ENCODE measurements at regions not wholly inside any gene's neighbourhood (a gene's known extent, or its start where the extent isn't known, plus 50 kb on each side); places are given as distances from the start of the nearest gene placed in this dataset.

DNA sequence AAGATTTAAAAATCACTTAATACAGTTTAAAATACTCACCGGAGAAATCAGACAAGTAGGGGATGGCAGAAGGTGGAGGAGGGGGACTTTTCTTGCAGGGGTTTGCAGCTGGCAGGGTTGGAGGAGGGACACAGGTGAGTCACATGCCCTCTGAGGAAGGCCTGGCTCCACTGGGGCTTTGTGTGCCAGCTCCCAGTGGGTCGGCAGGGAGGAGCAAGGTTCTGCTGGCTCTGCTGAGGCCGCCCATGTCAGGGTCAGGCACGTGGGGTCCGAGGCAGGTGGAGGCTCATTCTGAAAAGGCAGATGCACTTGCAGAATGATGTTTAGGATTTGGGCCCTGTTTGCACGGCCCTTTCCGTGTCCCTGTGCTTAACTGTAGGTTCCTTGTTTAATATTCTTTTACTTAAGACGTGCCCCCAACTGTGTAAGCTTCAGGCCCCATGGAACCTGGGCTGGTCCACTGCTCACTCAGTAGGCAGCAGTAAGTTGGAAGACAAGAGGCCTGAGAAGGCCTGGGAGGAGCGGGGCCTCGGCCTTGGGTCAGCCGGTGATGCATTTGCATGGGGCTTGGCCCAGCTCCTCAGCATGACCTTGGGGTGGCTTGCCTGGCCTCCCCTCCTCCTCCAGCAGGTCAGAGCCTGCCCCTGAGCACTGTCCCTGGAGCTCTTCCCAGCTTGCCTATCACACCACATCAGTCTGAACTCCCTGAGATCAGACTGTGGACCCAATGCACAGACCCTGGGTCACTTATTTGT, 141.0 kb downstream of the GLI2 start:
- H3K27ac ChIP-seq (ENCODE audit: low read depth, low read length) = no peak overlapping the region
- H3K9me3 ChIP-seq (ENCODE audit: control insufficient read depth, insufficient read depth, low read length) = no peaks in the 10 kb centered on the region
- no peak overlapping the region for H3K9ac ChIP-seq (ENCODE audit: low read depth, low read length)
- no peaks in the 10 kb centered on the region for H3K36me3 ChIP-seq (ENCODE audit: control insufficient read depth, insufficient read depth, low read length)
- H3K27me3 ChIP-seq (ENCODE audit: control insufficient read depth, insufficient read depth, low read length) = no peaks in the 10 kb centered on the region
- H3K4me3 ChIP-seq (ENCODE audit: low read depth, low read length) = no peak overlapping the region
- peaks cover 17% of the 10 kb centered on the region; the same call in 1 of the 2 replicates for H3K4me1 ChIP-seq (ENCODE audit: control insufficient read depth, insufficient read depth, low read length)

DNA sequence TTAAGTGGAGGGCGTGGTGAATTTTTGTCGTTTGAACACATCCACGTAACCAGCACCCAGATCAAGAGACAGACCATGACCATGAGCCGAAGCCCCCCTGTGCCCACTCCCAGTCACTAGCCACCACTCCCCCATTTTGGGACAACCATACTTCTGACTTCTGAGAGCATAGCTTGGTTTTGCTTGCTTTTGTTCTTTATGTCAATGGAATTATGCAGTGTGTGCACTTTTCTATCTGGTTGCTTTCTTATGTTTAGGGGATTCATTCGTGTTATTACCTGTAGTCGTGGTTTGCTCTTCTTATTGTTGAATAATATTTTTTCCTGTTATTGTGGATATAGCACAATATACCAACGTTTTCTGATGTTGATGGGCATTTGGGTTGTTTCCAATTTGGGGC, 141.7 kb downstream of the GLI2 start:
- Histone ChIP-seq H3K9ac (ENCODE audit: low read depth, low read length) (no peak overlapping the region), H3K27me3 (ENCODE audit: control insufficient read depth, insufficient read depth, low read length) (no peaks in the 10 kb centered on the region), H3K9me3 (ENCODE audit: control insufficient read depth, insufficient read depth, low read length) (no peaks in the 10 kb centered on the region), H3K36me3 (ENCODE audit: control insufficient read depth, insufficient read depth, low read length) (no peaks in the 10 kb centered on the region), H3K4me3 (ENCODE audit: low read depth, low read length) (no peak overlapping the region), H3K27ac (ENCODE audit: low read depth, low read length) (no peak overlapping the region), H3K4me1 (ENCODE audit: control insufficient read depth, insufficient read depth, low read length) (peaks cover 21% of the 10 kb centered on the region; the same call in 1 of the 2 replicates)

DNA sequence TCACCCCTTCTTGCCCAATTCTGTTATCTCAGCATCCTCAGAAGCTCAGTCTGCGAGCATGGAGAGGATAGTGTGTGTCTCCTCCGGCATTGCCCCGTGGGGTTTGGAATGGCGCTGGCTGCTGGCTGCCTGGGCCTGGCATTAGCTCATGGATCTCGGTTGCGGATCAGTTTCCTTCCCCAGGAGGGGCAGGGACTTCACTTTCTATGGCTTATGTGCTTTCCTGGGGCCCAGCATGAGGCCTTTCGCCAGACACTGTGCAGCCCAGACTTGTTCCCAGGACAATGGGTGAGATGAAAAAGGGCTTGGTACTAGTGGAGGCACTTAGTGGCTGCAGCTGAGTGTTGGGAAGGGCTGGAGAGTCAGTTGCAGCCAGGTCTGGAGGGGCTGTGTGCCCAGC, 143.3 kb downstream of the GLI2 start:
- H3K4me1 ChIP-seq (ENCODE audit: control insufficient read depth, insufficient read depth, low read length) = peaks cover 21% of the 10 kb centered on the region; the same call in 1 of the 2 replicates
- H3K27ac ChIP-seq (ENCODE audit: low read depth, low read length) = no peak overlapping the region
- no peaks in the 10 kb centered on the region for H3K27me3 ChIP-seq (ENCODE audit: control insufficient read depth, insufficient read depth, low read length)
- no peaks in the 10 kb centered on the region for H3K9me3 ChIP-seq (ENCODE audit: control insufficient read depth, insufficient read depth, low read length)
- H3K4me3 ChIP-seq (ENCODE audit: low read depth, low read length) = no peak overlapping the region
- H3K36me3 ChIP-seq (ENCODE audit: control insufficient read depth, insufficient read depth, low read length) = no peaks in the 10 kb centered on the region
- H3K9ac ChIP-seq (ENCODE audit: low read depth, low read length) = no peak overlapping the region

DNA sequence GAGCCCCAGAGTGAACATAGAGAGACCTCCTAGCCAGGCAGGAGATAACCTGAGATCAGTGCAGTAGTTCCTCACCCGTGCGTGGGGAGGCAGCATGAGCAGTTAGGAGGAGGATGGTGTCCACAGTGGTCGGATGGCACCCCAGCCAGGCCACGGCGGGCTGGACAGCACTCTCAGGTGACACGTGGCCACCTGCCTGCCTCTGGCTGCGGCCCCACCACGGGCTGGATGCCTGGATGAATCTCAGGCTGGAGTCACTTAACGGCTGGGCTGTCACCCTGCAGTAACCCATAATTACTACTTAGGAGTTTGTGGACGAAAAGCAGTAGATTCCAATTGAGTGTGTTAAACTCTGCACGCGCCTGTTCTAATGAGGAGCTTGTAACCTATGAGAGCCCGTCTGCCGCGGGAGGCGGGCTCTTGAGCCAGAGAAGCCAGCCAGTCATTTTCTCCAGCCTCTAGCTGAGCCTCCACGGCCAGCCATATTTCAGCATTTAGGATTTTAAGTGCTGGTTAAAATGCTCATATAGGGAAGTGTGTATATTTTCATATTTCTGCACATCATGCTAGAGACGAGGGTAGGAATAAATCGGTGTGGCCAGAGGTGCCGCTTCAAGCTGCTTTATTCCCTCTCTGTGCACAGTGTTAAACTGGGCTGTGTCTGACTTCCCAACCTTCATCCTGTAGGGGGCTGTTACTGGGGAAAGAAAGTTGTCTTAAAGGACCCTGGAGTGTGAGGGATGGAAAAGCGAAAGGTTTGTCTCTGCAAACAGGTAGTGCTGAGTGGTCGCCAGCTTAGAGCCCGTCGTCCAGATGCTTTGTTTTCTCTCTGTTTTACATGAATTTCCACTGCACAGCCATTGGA, 144.0 kb downstream of the GLI2 start:
- no peaks in the 10 kb centered on the region for H3K36me3 ChIP-seq (ENCODE audit: control insufficient read depth, insufficient read depth, low read length)
- no peak overlapping the region for H3K9ac ChIP-seq (ENCODE audit: low read depth, low read length)
- no peak overlapping the region for H3K4me3 ChIP-seq (ENCODE audit: low read depth, low read length)
- H3K9me3 ChIP-seq (ENCODE audit: control insufficient read depth, insufficient read depth, low read length) = no peaks in the 10 kb centered on the region
- no peaks in the 10 kb centered on the region for H3K27me3 ChIP-seq (ENCODE audit: control insufficient read depth, insufficient read depth, low read length)
- peaks cover 20% of the 10 kb centered on the region; the same call in 1 of the 2 replicates for H3K4me1 ChIP-seq (ENCODE audit: control insufficient read depth, insufficient read depth, low read length)
- no peak overlapping the region for H3K27ac ChIP-seq (ENCODE audit: low read depth, low read length)

DNA sequence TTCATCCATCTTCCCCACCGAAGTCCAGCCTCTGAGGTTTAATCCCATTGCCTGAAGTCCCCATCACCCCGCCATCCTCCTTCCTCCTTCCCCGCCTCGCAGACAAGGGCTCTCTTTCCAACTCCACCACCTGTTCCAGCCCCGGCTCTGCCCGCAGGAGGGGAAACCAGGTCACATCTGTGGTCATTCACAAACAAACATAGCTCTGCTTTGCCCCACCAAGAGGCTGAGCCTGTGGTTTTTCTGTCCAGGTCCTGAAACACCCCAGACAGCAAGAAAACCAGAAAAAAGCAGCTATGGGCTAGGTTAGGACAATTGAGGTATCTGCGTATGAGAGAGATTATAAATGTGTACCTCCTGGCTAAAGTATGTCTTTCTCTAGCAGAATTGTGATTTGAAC, 144.7 kb downstream of the GLI2 start:
- no peak overlapping the region for H3K9ac ChIP-seq (ENCODE audit: low read depth, low read length)
- no peaks in the 10 kb centered on the region for H3K27me3 ChIP-seq (ENCODE audit: control insufficient read depth, insufficient read depth, low read length)
- H3K4me1 ChIP-seq (ENCODE audit: control insufficient read depth, insufficient read depth, low read length) = peaks cover 17% of the 10 kb centered on the region; the same call in 1 of the 2 replicates
- no peaks in the 10 kb centered on the region for H3K9me3 ChIP-seq (ENCODE audit: control insufficient read depth, insufficient read depth, low read length)
- no peak overlapping the region for H3K27ac ChIP-seq (ENCODE audit: low read depth, low read length)
- H3K36me3 ChIP-seq (ENCODE audit: control insufficient read depth, insufficient read depth, low read length) = no peaks in the 10 kb centered on the region
- no peak overlapping the region for H3K4me3 ChIP-seq (ENCODE audit: low read depth, low read length)

DNA sequence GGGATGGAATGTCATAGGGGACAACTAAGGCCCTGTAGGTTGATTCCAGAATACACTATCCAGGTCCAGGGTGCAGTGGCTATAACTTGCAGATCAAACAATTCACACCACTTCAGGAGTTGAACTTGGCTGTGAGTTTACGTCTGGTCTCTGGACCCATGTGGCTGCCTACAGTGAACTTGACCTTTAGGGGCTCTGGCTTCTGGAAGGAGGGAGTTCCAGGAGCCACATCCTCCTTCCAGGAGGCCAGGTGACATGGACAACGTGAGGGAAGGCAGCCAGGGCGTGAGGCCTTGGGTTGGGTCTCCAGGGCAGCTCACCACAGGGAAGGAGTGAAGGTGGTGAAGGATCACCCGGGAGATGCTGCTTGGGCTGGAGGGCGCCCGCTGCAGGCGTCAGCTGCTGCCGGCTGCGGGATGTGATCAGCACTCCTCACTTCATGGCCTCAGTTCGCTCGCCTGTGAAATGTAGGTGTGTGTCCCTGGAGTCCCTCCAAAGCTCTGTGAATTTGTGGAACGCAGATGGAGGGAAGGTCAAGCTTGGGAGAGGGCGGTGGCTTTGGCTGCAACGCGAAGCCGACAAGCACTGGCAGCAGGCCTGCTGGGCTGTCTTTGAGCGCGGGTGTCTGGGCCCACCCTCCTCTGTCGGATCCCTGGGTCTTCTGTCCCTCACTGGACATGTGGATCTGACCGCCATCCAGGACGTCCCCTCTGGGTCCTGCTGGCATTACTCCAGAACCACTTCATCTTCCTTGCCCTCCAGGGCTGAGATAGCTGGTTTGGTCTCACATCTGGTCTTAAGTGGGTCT, 146.5 kb downstream of the GLI2 start:
- no peak overlapping the region for H3K4me3 ChIP-seq (ENCODE audit: low read depth, low read length)
- no peak overlapping the region for H3K9ac ChIP-seq (ENCODE audit: low read depth, low read length)
- H3K27me3 ChIP-seq (ENCODE audit: control insufficient read depth, insufficient read depth, low read length) = no peaks in the 10 kb centered on the region
- peaks cover 11% of the 10 kb centered on the region; the same call in 1 of the 2 replicates for H3K4me1 ChIP-seq (ENCODE audit: control insufficient read depth, insufficient read depth, low read length)
- H3K27ac ChIP-seq (ENCODE audit: low read depth, low read length) = no peak overlapping the region
- H3K36me3 ChIP-seq (ENCODE audit: control insufficient read depth, insufficient read depth, low read length) = no peaks in the 10 kb centered on the region
- no peaks in the 10 kb centered on the region for H3K9me3 ChIP-seq (ENCODE audit: control insufficient read depth, insufficient read depth, low read length)

DNA sequence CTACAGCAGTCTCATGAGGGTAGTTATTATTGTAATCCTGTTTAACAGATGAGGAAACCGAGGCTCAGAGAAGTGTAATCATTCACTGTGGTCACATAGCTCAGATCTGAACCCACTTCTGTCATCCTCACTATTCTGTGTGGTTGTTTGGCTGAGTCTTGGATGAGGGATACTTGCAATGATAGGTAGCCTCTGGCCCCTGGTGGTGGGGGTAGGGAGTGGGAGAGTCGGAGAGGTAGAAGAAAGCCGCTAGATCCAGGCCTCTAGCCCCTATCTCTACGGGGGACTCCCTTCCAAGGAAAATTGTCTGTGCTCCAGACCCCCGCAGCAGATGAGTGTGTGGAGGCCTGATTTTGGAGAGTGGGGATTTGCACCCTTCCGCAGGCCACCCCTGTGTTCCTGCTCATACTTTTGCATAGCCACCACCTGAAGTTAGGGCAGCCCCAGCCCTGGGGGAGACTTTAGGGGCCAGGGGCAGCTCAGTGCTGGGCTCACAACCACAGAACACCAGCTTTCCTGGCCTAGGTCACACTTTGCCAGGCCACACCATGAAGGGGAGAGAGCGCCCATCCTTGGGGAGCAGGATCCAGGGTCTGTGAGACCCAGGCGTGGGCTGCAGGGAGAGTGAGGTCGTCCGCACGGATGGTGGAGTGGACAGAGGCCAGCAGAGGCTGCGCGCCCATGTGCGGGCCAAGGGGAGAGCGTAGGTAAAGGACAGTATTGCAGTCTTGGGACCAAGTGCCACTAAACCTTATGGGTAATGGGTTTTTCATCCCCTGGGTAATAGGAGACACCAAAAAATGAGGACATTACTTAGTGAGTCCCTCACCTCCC, 148.2 kb downstream of the GLI2 start:
- Histone ChIP-seq H3K4me1 (ENCODE audit: control insufficient read depth, insufficient read depth, low read length) (peaks cover 20% of the 10 kb centered on the region; the same call in 1 of the 2 replicates), H3K9me3 (ENCODE audit: control insufficient read depth, insufficient read depth, low read length) (no peaks in the 10 kb centered on the region), H3K9ac (ENCODE audit: low read depth, low read length) (no peak overlapping the region), H3K27ac (ENCODE audit: low read depth, low read length) (no peak overlapping the region), H3K27me3 (ENCODE audit: control insufficient read depth, insufficient read depth, low read length) (no peaks in the 10 kb centered on the region), H3K4me3 (ENCODE audit: low read depth, low read length) (no peak overlapping the region), H3K36me3 (ENCODE audit: control insufficient read depth, insufficient read depth, low read length) (no peaks in the 10 kb centered on the region)

DNA sequence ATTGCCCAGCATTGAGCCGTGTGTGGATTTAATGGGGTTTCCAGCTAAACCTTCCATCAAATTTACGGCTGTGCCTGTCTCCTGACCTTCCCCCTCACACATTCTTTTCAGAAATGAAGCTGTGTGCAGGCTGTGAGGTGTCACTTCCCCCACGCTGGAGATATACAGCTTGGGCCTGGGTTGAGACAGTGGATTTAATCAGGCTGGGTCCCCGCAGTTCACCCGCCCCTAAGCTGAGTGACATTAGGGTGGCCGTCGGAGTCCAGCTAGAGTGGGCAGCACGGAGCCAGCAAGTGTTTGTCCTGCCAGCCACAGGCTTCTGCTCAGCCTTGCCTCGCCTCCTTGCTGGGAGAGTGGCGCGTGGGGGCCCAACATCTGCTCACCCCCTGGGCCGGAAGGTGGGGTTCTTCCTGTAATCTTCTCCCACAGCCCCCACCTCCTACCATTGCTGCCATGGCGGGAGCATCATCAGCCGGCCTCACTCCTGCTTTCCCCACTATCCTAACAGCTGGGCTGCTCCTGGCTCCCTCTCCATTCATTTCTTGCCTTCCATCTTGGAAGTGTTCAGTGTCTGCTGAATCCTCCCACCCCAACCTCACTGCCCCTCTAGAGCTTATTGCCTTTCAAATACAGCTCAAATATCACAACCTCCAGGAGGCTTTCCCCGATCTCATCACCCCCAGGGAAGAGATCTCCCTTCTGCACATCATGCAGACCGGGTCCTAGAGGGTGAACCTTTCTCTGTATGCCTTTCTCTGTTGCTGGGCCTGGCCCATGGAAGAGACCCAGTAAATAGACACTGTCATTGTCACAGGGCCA, 149.0 kb downstream of the GLI2 start:
- no peak overlapping the region for H3K27ac ChIP-seq (ENCODE audit: low read depth, low read length)

DNA sequence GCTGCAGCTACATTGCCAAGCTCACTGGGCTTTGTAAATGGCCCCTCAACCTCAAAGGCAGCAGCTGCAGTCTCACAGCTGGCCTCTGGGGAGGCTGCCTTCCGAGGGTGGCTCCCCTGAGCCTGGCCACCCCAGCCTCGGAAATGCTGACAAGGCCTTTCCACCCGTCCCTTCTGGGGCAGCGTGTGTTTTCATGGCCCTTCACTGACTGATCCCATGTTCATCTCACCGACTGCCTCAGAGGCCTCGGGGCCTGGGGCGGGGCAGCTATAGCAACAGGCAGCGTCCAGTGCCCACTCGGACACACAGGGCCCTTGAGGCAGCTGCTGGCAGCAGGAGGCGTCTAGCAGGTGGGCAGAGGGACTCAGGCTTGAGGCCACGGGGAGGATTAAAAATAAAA, 149.7 kb downstream of the GLI2 start:
- Histone ChIP-seq H3K27me3 (ENCODE audit: control insufficient read depth, insufficient read depth, low read length) (no peaks in the 10 kb centered on the region), H3K9ac (ENCODE audit: low read depth, low read length) (no peak overlapping the region), H3K9me3 (ENCODE audit: control insufficient read depth, insufficient read depth, low read length) (no peaks in the 10 kb centered on the region), H3K4me3 (ENCODE audit: low read depth, low read length) (no peak overlapping the region), H3K27ac (ENCODE audit: low read depth, low read length) (no peak overlapping the region), H3K36me3 (ENCODE audit: control insufficient read depth, insufficient read depth, low read length) (no peaks in the 10 kb centered on the region), H3K4me1 (ENCODE audit: control insufficient read depth, insufficient read depth, low read length) (peaks cover 15% of the 10 kb centered on the region; the same call in 1 of the 2 replicates)

More for the DNA sequence above, 149.0 kb downstream of the GLI2 start:
- Histone ChIP-seq H3K4me3 (ENCODE audit: low read depth, low read length) (no peak overlapping the region), H3K9me3 (ENCODE audit: control insufficient read depth, insufficient read depth, low read length) (no peaks in the 10 kb centered on the region), H3K9ac (ENCODE audit: low read depth, low read length) (no peak overlapping the region), H3K4me1 (ENCODE audit: control insufficient read depth, insufficient read depth, low read length) (peaks cover 20% of the 10 kb centered on the region; the same call in 1 of the 2 replicates), H3K27me3 (ENCODE audit: control insufficient read depth, insufficient read depth, low read length) (no peaks in the 10 kb centered on the region), H3K36me3 (ENCODE audit: control insufficient read depth, insufficient read depth, low read length) (no peaks in the 10 kb centered on the region)

Data from HUES48 (cell line).